IMR-90 (cell line): ENCODE measurements at regions not wholly inside any gene's neighbourhood (a gene's known extent, or its start where the extent isn't known, plus 50 kb on each side); places are given as distances from the start of the nearest gene placed in this dataset.

ENCODE experiments used
- ATAC-seq: fragments of 200-7000 bp; cut with Tn5 transposase; 2 replicates; pipeline ENCODE4 v1.9.1; 2020; ENCODE audit warnings: low read depth, mild to moderate bottlenecking, moderate library complexity
- BruUV-seq: library from RNA; stranded (reverse); fragments of 400-500 nt; replicated peaks from 2 replicates; lab custom pipeline; 2021; lab: Mats Ljungman, UMichigan
- CTCF ChIA-PET: fragments of 300-600 bp; formaldehyde crosslinking; extraction: SDS; loops from one replicate; lab custom pipeline; 2021; ENCODE audit warnings: antibody characterized with exemption; lab: Yijun Ruan, JAX
- POLR2A ChIA-PET: fragments of 300-600 bp; sonication (Branson Sonifier 250); formaldehyde crosslinking; loops from one replicate; lab custom pipeline; 2022; ENCODE audit warnings: antibody characterized with exemption; ENCODE audit not compliant: unreplicated experiment; lab: Charles Lee
- DNase-seq: peaks from one replicate; pipeline ENCODE4 v3.0.0; 2013
- H2AFZ ChIP-seq: replicated peaks from 2 replicates; pipeline ENCODE3; 2013; ENCODE audit warnings: low read length, mild to moderate bottlenecking; ENCODE audit not compliant: poor library complexity
- H2AK5ac ChIP-seq: 2 replicates; pipeline ENCODE4 v1.6.1; 2013; ENCODE audit warnings: low read depth, low read length, inconsistent platforms
- H2AK9ac ChIP-seq: replicated peaks from 2 replicates; pipeline ENCODE3; 2013; ENCODE audit warnings: mild to moderate bottlenecking, low read depth, low read length, moderate library complexity; ENCODE audit not compliant: poor library complexity
- H2BK120ac ChIP-seq: 2 replicates; pipeline ENCODE4 v1.6.1; 2013; ENCODE audit warnings: low read depth, low read length, inconsistent platforms
- H2BK15ac ChIP-seq: 3 replicates; pipeline ENCODE4 v1.6.1; 2013; ENCODE audit warnings: low read depth, low read length, inconsistent platforms
- H2BK20ac ChIP-seq: 2 replicates; pipeline ENCODE4 v1.6.1; 2013; ENCODE audit warnings: low read depth, mild to moderate bottlenecking, inconsistent platforms, low read length, moderate library complexity
- H2BK5ac ChIP-seq: 2 replicates; pipeline ENCODE4 v1.6.1; 2013; ENCODE audit warnings: mild to moderate bottlenecking, low read depth, low read length, inconsistent platforms; ENCODE audit not compliant: poor library complexity, severe bottlenecking
- H3K14ac ChIP-seq: replicated peaks from 2 replicates; pipeline ENCODE4 v1.6.1; 2013; ENCODE audit warnings: low read depth, low read length, inconsistent platforms
- H3K18ac ChIP-seq: 2 replicates; pipeline ENCODE4 v1.6.1; 2013; ENCODE audit warnings: low read depth, low read length, control low read depth
- H3K23ac ChIP-seq: 2 replicates; pipeline ENCODE4 v1.6.1; 2013; ENCODE audit warnings: low read depth, low read length, inconsistent platforms
- H3K27ac ChIP-seq: 2 replicates; pipeline ENCODE4 v1.5.1; 2013; ENCODE audit warnings: mild to moderate bottlenecking, control low read depth, low read length; ENCODE audit not compliant: insufficient read depth
- H3K27me3 ChIP-seq: 2 replicates; pipeline ENCODE4 v1.6.1; 2013; ENCODE audit warnings: low read length; ENCODE audit not compliant: control insufficient read depth, insufficient read depth
- H3K36me3 ChIP-seq: 2 replicates; pipeline ENCODE4 v1.6.1; 2013; ENCODE audit warnings: low read length, mixed read lengths; ENCODE audit not compliant: control insufficient read depth, insufficient read depth
- H3K4ac ChIP-seq: 2 replicates; pipeline ENCODE4 v1.6.1; 2013; ENCODE audit warnings: low read depth, low read length, inconsistent platforms
- H3K4me1 ChIP-seq: 2 replicates; pipeline ENCODE4 v1.6.1; 2013; ENCODE audit warnings: low read length, mixed read lengths; ENCODE audit not compliant: control insufficient read depth, insufficient read depth
- H3K4me2 ChIP-seq: 2 replicates; pipeline ENCODE4 v1.6.1; 2013; ENCODE audit warnings: low read depth, mild to moderate bottlenecking, control low read depth, low read length, moderate library complexity
- H3K4me3 ChIP-seq: 2 replicates; pipeline ENCODE4 v1.5.1; 2013; ENCODE audit warnings: low read depth, mild to moderate bottlenecking, control low read depth, low read length, moderate library complexity; ENCODE audit not compliant: insufficient read depth
- H3K56ac ChIP-seq: 2 replicates; pipeline ENCODE4 v1.6.1; 2013; ENCODE audit warnings: low read length, inconsistent platforms; ENCODE audit not compliant: insufficient read depth; ENCODE audit errors: extremely low read depth
- H3K79me1 ChIP-seq, 2 experiments: 2 replicates each; pipeline ENCODE4 v1.6.1; 2013; ENCODE audit warnings: low read length in 2 of 2, inconsistent platforms in 1 of 2, low read depth in 1 of 2
- H3K9ac ChIP-seq: 2 replicates; pipeline ENCODE4 v1.6.1; 2013; ENCODE audit warnings: low read depth, low read length, control low read depth
- H3K9me1 ChIP-seq: 2 replicates; pipeline ENCODE4 v1.6.1; 2013; ENCODE audit warnings: low read length, inconsistent platforms; ENCODE audit not compliant: insufficient read depth
- H3K9me3 ChIP-seq: 2 replicates; pipeline ENCODE4 v1.6.1; 2013; ENCODE audit warnings: low read length; ENCODE audit not compliant: control insufficient read depth, insufficient read depth
- H4K20me1 ChIP-seq: 2 replicates; pipeline ENCODE4 v1.6.1; 2013; ENCODE audit warnings: low read length, inconsistent platforms; ENCODE audit not compliant: insufficient read depth
- H4K5ac ChIP-seq: 2 replicates; pipeline ENCODE4 v1.6.1; 2013; ENCODE audit warnings: mild to moderate bottlenecking, low read depth, low read length, control low read depth
- H4K8ac ChIP-seq, 2 experiments: 2 replicates each; pipeline ENCODE4 v1.6.1; 2013; ENCODE audit warnings: low read depth in 2 of 2, low read length in 2 of 2, control low read depth in 1 of 2, inconsistent platforms in 1 of 2
- H4K91ac ChIP-seq: 2 replicates; pipeline ENCODE4 v1.6.1; 2013; ENCODE audit warnings: low read depth, low read length, inconsistent platforms; ENCODE audit not compliant: insufficient read depth
- MAZ ChIP-seq: IDR thresholded peaks from 2 replicates; pipeline ENCODE4 v1.6.1; 2012; ENCODE audit warnings: low read depth, mild to moderate bottlenecking, low read length, improper control_type of control experiment, moderate library complexity, borderline replicate concordance
- MXI1 ChIP-seq: IDR thresholded peaks from 2 replicates; pipeline ENCODE4 v1.6.1; 2012; ENCODE audit warnings: low read depth, mild to moderate bottlenecking, low read length, moderate library complexity, borderline replicate concordance
- WGBS, 2 experiments: methylation state at CpG; one replicate each; pipeline versions ENCODE4 v1.1.5 to v1.1.7; 2013; ENCODE audit warnings: missing lambda C conversion rate in 2 of 2; ENCODE audit not compliant: insufficient read length in 1 of 2; ENCODE audit errors: extremely low coverage in 2 of 2; 5-methylcytosine and 5-hydroxymethylcytosine counted together
- dilution Hi-C: fragments of 300-500 bp; cut with HindIII; formaldehyde crosslinking; loops from one replicate; pipeline ENCODE4 v1.14.3; 2018; ENCODE audit warnings: low sequenced_read_pairs; ENCODE audit not compliant: unreplicated experiment
- in situ Hi-C: fragments of 300-500 bp; cut with MboI; formaldehyde crosslinking; loops from 3 replicates; pipeline ENCODE4 v1.14.3; 2019; ENCODE audit warnings: low sequenced_read_pairs, inconsistent platforms, mixed read lengths
- intact Hi-C: fragments of 100-400 bp; cut with micrococcal nuclease; formaldehyde crosslinking; loops from 2 replicates; pipeline ENCODE4 v1.10.0; 2022

GRCh38 chr5:159680095-159680494 lies 236.2 kb upstream of the ADRA1B start:
- H3K27ac ChIP-seq = no peak overlapping the region
- H2AK9ac ChIP-seq = no peak overlapping the region
- no peak for ATAC-seq
- H3K9me1 ChIP-seq = no peaks in the 10 kb centered on the region
- POLR2A ChIA-PET = no interaction called here
- H3K56ac ChIP-seq = no peak overlapping the region
- H4K5ac ChIP-seq = no peak overlapping the region
- H2BK120ac ChIP-seq = no peak overlapping the region
- no peak overlapping the region for H3K14ac ChIP-seq
- H3K4me3 ChIP-seq = no peak overlapping the region
- dilution Hi-C loops = no loop called here
- no peak for TF ChIP-seq MAZ
- TF ChIP-seq MXI1 = no peak
- no peak overlapping the region for H2AFZ ChIP-seq
- no peak overlapping the region for H4K8ac ChIP-seq
- in situ Hi-C loops = no loop called here
- no peak overlapping the region for H3K4me2 ChIP-seq
- H4K91ac ChIP-seq = no peak overlapping the region
- H2AK5ac ChIP-seq = no peak overlapping the region
- H2BK15ac ChIP-seq = no peak overlapping the region
- no peak overlapping the region for H3K18ac ChIP-seq
- no peaks in the 10 kb centered on the region for H3K79me1 ChIP-seq
- H3K9ac ChIP-seq = no peak overlapping the region
- H4K20me1 ChIP-seq = no peaks in the 10 kb centered on the region
- no peak for DNase-seq
- H3K4ac ChIP-seq = no peak overlapping the region
- H3K9me3 ChIP-seq = peaks cover 2% of the 10 kb centered on the region; the same call in 1 of the 2 replicates
- H2BK20ac ChIP-seq = no peak overlapping the region
- CTCF ChIA-PET = no interaction called here
- H3K36me3 ChIP-seq = no peaks in the 10 kb centered on the region
- H3K23ac ChIP-seq = no peak overlapping the region
- H2BK5ac ChIP-seq = no peak overlapping the region
- intact Hi-C loops = no loop called here
- no peaks in the 10 kb centered on the region for H3K4me1 ChIP-seq
- 20% methylated on average over 1 of the region's 3 CpGs; no CpG with 5 or more reads in 1 of the 2 experiments for WGBS, 2 experiments
- no TSS peak for BruUV-seq
- no peaks in the 10 kb centered on the region; the same call in 1 of the 2 replicates for H3K27me3 ChIP-seq
